Activated T-cell treated with anti-CD3 and anti-CD28 coated beads, Interleukin-2, amount 50 U/mL, for 72 hours (primary cell): ENCODE measurements at regions not wholly inside any gene's neighbourhood (a gene's known extent, or its start where the extent isn't known, plus 50 kb on each side); places are given as distances from the start of the nearest gene placed in this dataset.

Experiments
- ATAC-seq, 2 donors: fragments of 150-1000 bp; cut with Tn5 transposase; replicated peaks in 1 of 2; 2 replicates each; pipeline ENCODE4 v1.10.0; 2021; ENCODE audit warnings: moderate library complexity in 2 of 2, mild to moderate bottlenecking in 1 of 2
- DNase-seq, 2 donors: peaks; one replicate each; pipeline ENCODE4 v3.0.0; 2021 to 2022; ENCODE audit warnings: mixed read lengths in 1 of 2
- H3K27ac Mint-ChIP-seq: one replicate; pipeline ENCODE4 v1.8.0; 2022; ENCODE audit warnings: mild to moderate bottlenecking, moderate library complexity, mixed read lengths
- H3K27me3 Mint-ChIP-seq: one replicate; pipeline ENCODE4 v1.8.0; 2022; ENCODE audit warnings: low read depth, mixed read lengths
- H3K36me3 Mint-ChIP-seq, 2 donors: one replicate each; pipeline ENCODE4 v1.8.0; 2022; ENCODE audit warnings: mixed read lengths in 2 of 2, mild to moderate bottlenecking in 1 of 2; ENCODE audit not compliant: insufficient read depth in 2 of 2
- H3K4me1 Mint-ChIP-seq: one replicate; pipeline ENCODE4 v1.8.0; 2022; ENCODE audit warnings: low read depth, mixed read lengths
- H3K4me3 Mint-ChIP-seq, 2 donors: one replicate each; pipeline ENCODE4 v1.8.0; 2022; ENCODE audit warnings: mild to moderate bottlenecking in 2 of 2, mixed read lengths in 2 of 2, moderate library complexity in 2 of 2
- H3K9me3 Mint-ChIP-seq, 2 donors: one replicate each; pipeline ENCODE4 v1.8.0; 2022; ENCODE audit warnings: mixed read lengths in 2 of 2

- H3K4me3 Mint-ChIP-seq, result no peak overlapping the region
- ATAC-seq (no peak), DNase-seq (no peak)
- peaks cover 7 to 14% of the 10 kb centered on the region in 2 donors for H3K36me3 Mint-ChIP-seq
- peaks cover 23% of the 10 kb centered on the region for H3K4me1 Mint-ChIP-seq
- no peaks in the 10 kb centered on the region for H3K27me3 Mint-ChIP-seq
- H3K27ac Mint-ChIP-seq, result no peak overlapping the region
- H3K9me3 Mint-ChIP-seq, result peaks cover 3 to 5% of the 10 kb centered on the region in 2 donors
Observed at GRCh38 chr9:4921449-4921848, 63.6 kb upstream of the JAK2 start.

GRCh38 chr9:4922101-4922500 lies 63.0 kb upstream of the JAK2 start:
- ATAC-seq, result no peak
- peaks cover 29% of the 10 kb centered on the region for H3K4me1 Mint-ChIP-seq
- H3K27me3 Mint-ChIP-seq, result no peaks in the 10 kb centered on the region
- peaks cover 3 to 5% of the 10 kb centered on the region in 2 donors for H3K9me3 Mint-ChIP-seq
- H3K36me3 Mint-ChIP-seq, result peaks cover 7 to 14% of the 10 kb centered on the region in 2 donors
- no peak for DNase-seq
- no peak overlapping the region for H3K4me3 Mint-ChIP-seq
- H3K27ac Mint-ChIP-seq, result no peak overlapping the region

- peaks cover 36% of the 10 kb centered on the region for H3K4me1 Mint-ChIP-seq
- no peak overlapping the region for H3K4me3 Mint-ChIP-seq
Observed at GRCh38 chr9:4922730-4923129, 62.3 kb upstream of the JAK2 start.

GRCh38 chr9:4923141-4923540 lies 61.9 kb upstream of the JAK2 start:
- Mint-ChIP-seq H3K27ac (no peak overlapping the region), H3K27me3 (no peaks in the 10 kb centered on the region)
- no peak for ATAC-seq

More at GRCh38 chr9:4922730-4923129, 62.3 kb upstream of the JAK2 start:
- no peak for ATAC-seq
- H3K27ac Mint-ChIP-seq, result no peak overlapping the region
- peaks cover 7 to 14% of the 10 kb centered on the region in 2 donors for H3K36me3 Mint-ChIP-seq
- peaks cover 3 to 5% of the 10 kb centered on the region in 2 donors for H3K9me3 Mint-ChIP-seq
- no peaks in the 10 kb centered on the region for H3K27me3 Mint-ChIP-seq
- no peak for DNase-seq

GRCh38 chr9:4923580-4924544 lies 61.2 kb upstream of the JAK2 start:
- Mint-ChIP-seq H3K27ac (no peak overlapping the region), H3K36me3 (peaks cover 7 to 11% of the 10 kb centered on the region in 2 donors)

More at GRCh38 chr9:4923141-4923540, 61.9 kb upstream of the JAK2 start:
- Mint-ChIP-seq H3K4me1 (peaks cover 38% of the 10 kb centered on the region), H3K36me3 (peaks cover 7 to 12% of the 10 kb centered on the region in 2 donors), H3K4me3 (no peak overlapping the region), H3K9me3 (peaks cover 3 to 5% of the 10 kb centered on the region in 2 donors)
- no peak for DNase-seq

GRCh38 chr9:4926239-4926638 lies 58.8 kb upstream of the JAK2 start:
- peaks cover 38% of the 10 kb centered on the region for H3K4me1 Mint-ChIP-seq
- H3K27ac Mint-ChIP-seq, result peak overlapping the region; percentile 80
- H3K27me3 Mint-ChIP-seq, result no peaks in the 10 kb centered on the region
- H3K4me3 Mint-ChIP-seq, result no peak overlapping the region
- DNase-seq, result no peak
- ATAC-seq, result no peak
- H3K9me3 Mint-ChIP-seq, result no peaks in the 10 kb centered on the region
- H3K36me3 Mint-ChIP-seq, result peaks cover 0 to 2% of the 10 kb centered on the region in 2 donors

More at GRCh38 chr9:4923580-4924544, 61.2 kb upstream of the JAK2 start:
- Mint-ChIP-seq H3K27me3 (no peaks in the 10 kb centered on the region), H3K9me3 (peaks cover 3 to 5% of the 10 kb centered on the region in 2 donors), H3K4me3 (no peak overlapping the region), H3K4me1 (peaks cover 38% of the 10 kb centered on the region)
- ATAC-seq, result peak; percentile 70 to 80
- DNase-seq, result no peak

- Mint-ChIP-seq H3K36me3 (no peaks in the 10 kb centered on the region), H3K4me1 (peaks cover 38% of the 10 kb centered on the region), H3K9me3 (no peaks in the 10 kb centered on the region), H3K27ac (peak overlapping the region; percentile 10), H3K27me3 (no peaks in the 10 kb centered on the region), H3K4me3 (peak overlapping the region; percentile 4 to 25)
- ATAC-seq, result peak in 1 of 2 donors; percentile 73
- no peak for DNase-seq
Observed at GRCh38 chr9:4927043-4927471, 58.0 kb upstream of the JAK2 start.

GRCh38 chr9:4927701-4928100 lies 57.4 kb upstream of the JAK2 start:
- Mint-ChIP-seq H3K4me3 (no peak overlapping the region), H3K27ac (no peak overlapping the region), H3K4me1 (peaks cover 38% of the 10 kb centered on the region)

GRCh38 chr9:4929917-4930316 lies 55.2 kb upstream of the JAK2 start:
- H3K4me1 Mint-ChIP-seq, result peaks cover 24% of the 10 kb centered on the region
- DNase-seq (no peak), ATAC-seq (no peak)
- no peaks in the 10 kb centered on the region for H3K9me3 Mint-ChIP-seq
- no peak overlapping the region for H3K27ac Mint-ChIP-seq
- no peaks in the 10 kb centered on the region for H3K36me3 Mint-ChIP-seq
- no peaks in the 10 kb centered on the region for H3K27me3 Mint-ChIP-seq
- H3K4me3 Mint-ChIP-seq, result no peak overlapping the region

More at GRCh38 chr9:4927701-4928100, 57.4 kb upstream of the JAK2 start:
- Mint-ChIP-seq H3K36me3 (no peaks in the 10 kb centered on the region), H3K27me3 (no peaks in the 10 kb centered on the region), H3K9me3 (no peaks in the 10 kb centered on the region)
- ATAC-seq, result no peak
- no peak for DNase-seq

GRCh38 chr9:4932681-4933080 lies 52.4 kb upstream of the JAK2 start:
- H3K36me3 Mint-ChIP-seq, result no peaks in the 10 kb centered on the region
- H3K27ac Mint-ChIP-seq, result no peak overlapping the region
- no peak for DNase-seq
- no peak for ATAC-seq
- no peaks in the 10 kb centered on the region for H3K9me3 Mint-ChIP-seq
- no peaks in the 10 kb centered on the region for H3K27me3 Mint-ChIP-seq
- H3K4me3 Mint-ChIP-seq, result no peak overlapping the region
- peaks cover 27% of the 10 kb centered on the region for H3K4me1 Mint-ChIP-seq

GRCh38 chr9:4933177-4933576 lies 51.9 kb upstream of the JAK2 start:
- DNase-seq (no peak), ATAC-seq (no peak)
- Mint-ChIP-seq H3K27ac (no peak overlapping the region), H3K36me3 (no peaks in the 10 kb centered on the region), H3K4me3 (no peak overlapping the region), H3K9me3 (no peaks in the 10 kb centered on the region), H3K27me3 (no peaks in the 10 kb centered on the region), H3K4me1 (peaks cover 30% of the 10 kb centered on the region)

- Mint-ChIP-seq H3K9me3 (no peaks in the 10 kb centered on the region), H3K36me3 (no peaks in the 10 kb centered on the region), H3K4me1 (peaks cover 36% of the 10 kb centered on the region), H3K27ac (no peak overlapping the region), H3K4me3 (no peak overlapping the region), H3K27me3 (no peaks in the 10 kb centered on the region)
- ATAC-seq (no peak), DNase-seq (no peak)
Observed at GRCh38 chr9:4933861-4934260, 51.2 kb upstream of the JAK2 start.

GRCh38 chr9:4935001-4935672 lies 49.9 kb upstream of the JAK2 start:
- Mint-ChIP-seq H3K27me3 (no peaks in the 10 kb centered on the region), H3K27ac (no peak overlapping the region), H3K36me3 (no peaks in the 10 kb centered on the region), H3K4me1 (peaks cover 49% of the 10 kb centered on the region), H3K9me3 (no peaks in the 10 kb centered on the region), H3K4me3 (no peak overlapping the region)
- no peak for ATAC-seq
- DNase-seq, result no peak
